GM23338 (cell line): ENCODE measurements at regions not wholly inside any gene's neighbourhood (a gene's known extent, or its start where the extent isn't known, plus 50 kb on each side); places are given as distances from the start of the nearest gene placed in this dataset.

Experiments
- ATAC-seq: fragments of 200-7000 bp; cut with Tn5 transposase; 3 replicates; pipeline ENCODE4 v1.9.1; 2020
- DNase-seq: peaks from one replicate; pipeline ENCODE4 v3.0.0-alpha.2; 2015; ENCODE audit warnings: low spot score
- H2AFZ ChIP-seq: fragments of 200-600 bp; sonication (generic); 2 replicates; pipeline ENCODE4 v1.8.0; 2016; ENCODE audit warnings: antibody characterized with exemption, mild to moderate bottlenecking, moderate library complexity
- H3F3A ChIP-seq: fragments of 200-600 bp; sonication (generic); replicated peaks from 2 replicates; pipeline ENCODE4 v1.8.0; 2017; ENCODE audit warnings: antibody characterized with exemption, mixed run types, low read depth
- H3K27ac ChIP-seq: fragments of 200-600 bp; sonication (generic); 2 replicates; pipeline ENCODE4 v1.6.1; 2016; ENCODE audit warnings: low read depth
- H3K27me3 ChIP-seq: fragments of 200-600 bp; sonication (generic); 2 replicates; pipeline ENCODE4 v1.8.0; 2016; ENCODE audit warnings: mild to moderate bottlenecking, mixed run types, moderate library complexity; ENCODE audit not compliant: insufficient read depth
- H3K36me3 ChIP-seq: fragments of 200-600 bp; sonication (generic); 2 replicates; pipeline ENCODE4 v1.8.0; 2016; ENCODE audit warnings: mild to moderate bottlenecking; ENCODE audit not compliant: insufficient read depth
- H3K4me1 ChIP-seq: fragments of 200-600 bp; sonication (generic); 2 replicates; pipeline ENCODE4 v1.8.0; 2016; ENCODE audit warnings: mild to moderate bottlenecking, moderate library complexity; ENCODE audit not compliant: insufficient read depth
- H3K4me2 ChIP-seq: fragments of 200-600 bp; sonication (generic); 2 replicates; pipeline ENCODE4 v1.7.1; 2017; ENCODE audit warnings: mixed run types
- H3K4me3 ChIP-seq: fragments of 200-600 bp; sonication (generic); 2 replicates; pipeline ENCODE4 v1.6.1; 2016; ENCODE audit warnings: mixed run types
- H3K79me2 ChIP-seq: fragments of 200-600 bp; sonication (generic); replicated peaks from 2 replicates; pipeline ENCODE4 v1.8.0; 2017; ENCODE audit warnings: mild to moderate bottlenecking; ENCODE audit not compliant: insufficient read depth
- H3K9me2 ChIP-seq: fragments of 200-600 bp; sonication (generic); 2 replicates; pipeline ENCODE4 v1.8.0; 2017; ENCODE audit not compliant: insufficient read depth
- H4K20me1 ChIP-seq: fragments of 200-600 bp; sonication (generic); replicated peaks from 2 replicates; pipeline ENCODE4 v1.8.0; 2017; ENCODE audit warnings: mild to moderate bottlenecking; ENCODE audit not compliant: insufficient read depth
- H3K27ac Mint-ChIP-seq: 2 replicates; pipeline ENCODE4 v1.8.0; 2020; ENCODE audit warnings: inconsistent platforms, mild to moderate bottlenecking, moderate library complexity, mixed read lengths
- H3K27me3 Mint-ChIP-seq: 3 replicates; pipeline ENCODE4 v1.8.0; 2022; ENCODE audit warnings: low read depth, mild to moderate bottlenecking, moderate library complexity, mixed read lengths, inconsistent platforms; ENCODE audit not compliant: insufficient read depth, poor library complexity
- H3K36me3 Mint-ChIP-seq: 3 replicates; pipeline ENCODE4 v1.8.0; 2021; ENCODE audit warnings: low read depth, mild to moderate bottlenecking, inconsistent platforms, moderate library complexity, mixed read lengths
- H3K4me1 Mint-ChIP-seq: 3 replicates; pipeline ENCODE4 v1.8.0; 2020; ENCODE audit warnings: mild to moderate bottlenecking, inconsistent platforms, mixed read lengths
- H3K4me3 Mint-ChIP-seq: 3 replicates; pipeline ENCODE4 v1.8.0; 2021; ENCODE audit warnings: moderate library complexity, mild to moderate bottlenecking, inconsistent platforms, mixed read lengths
- H3K9me3 Mint-ChIP-seq: 3 replicates; pipeline ENCODE4 v1.8.0; 2020; ENCODE audit warnings: moderate library complexity, mild to moderate bottlenecking, inconsistent platforms, mixed read lengths
- CREB1 ChIP-seq: fragments of 250-450 bp; sonication (Bioruptor Pico); IDR thresholded peaks from 2 replicates; pipeline ENCODE4 v1.5.0; 2020; ENCODE audit warnings: low read depth, mild to moderate bottlenecking, moderate library complexity
- EZH2 ChIP-seq: fragments of 200-600 bp; sonication (generic); IDR thresholded peaks from one replicate; pipeline ENCODE4 v1.8.0; 2017; ENCODE audit warnings: antibody characterized with exemption, mild to moderate bottlenecking, low read depth; ENCODE audit not compliant: unreplicated experiment
- EZH2phosphoT487 ChIP-seq: fragments of 200-600 bp; sonication (generic); IDR thresholded peaks from one replicate; pipeline ENCODE4 v1.8.1; 2018; ENCODE audit warnings: antibody characterized with exemption; ENCODE audit not compliant: unreplicated experiment
- JUNB ChIP-seq: IDR thresholded peaks from one replicate; pipeline ENCODE4 v1.6.1; 2016; ENCODE audit warnings: antibody characterized with exemption; ENCODE audit not compliant: unreplicated experiment
- NANOG ChIP-seq: IDR thresholded peaks from 2 replicates; pipeline ENCODE4 v1.6.1; 2016; ENCODE audit warnings: antibody characterized with exemption, borderline replicate concordance
- POLR2AphosphoS5 ChIP-seq: IDR thresholded peaks from 2 replicates; pipeline ENCODE4 v1.6.1; 2016; ENCODE audit warnings: antibody characterized with exemption, low read depth
- STAT1 ChIP-seq: IDR thresholded peaks from one replicate; pipeline ENCODE4 v1.6.1; 2016; ENCODE audit warnings: antibody characterized with exemption; ENCODE audit not compliant: unreplicated experiment
- ZNF114 ChIP-seq: fragments of 250-450 bp; sonication (Bioruptor Pico); IDR thresholded peaks from 2 replicates; pipeline ENCODE4 v1.5.0; 2020; ENCODE audit warnings: mild to moderate bottlenecking, moderate library complexity
- ZNF331 ChIP-seq: fragments of 250-450 bp; sonication (Bioruptor Pico); IDR thresholded peaks from 2 replicates; pipeline ENCODE4 v1.5.0; 2020; ENCODE audit warnings: low read depth, mild to moderate bottlenecking, moderate library complexity
- TF ChIP-seq, protein P1 (sequence below): IDR thresholded peaks from one replicate; pipeline ENCODE4 v1.6.1; 2018; ENCODE audit warnings: antibody characterized with exemption; ENCODE audit not compliant: unreplicated experiment
- TF ChIP-seq, protein P2 (sequence below): IDR thresholded peaks from 2 replicates; pipeline ENCODE4 v1.6.1; 2016; ENCODE audit warnings: antibody characterized with exemption
- TF ChIP-seq, protein P3 (sequence below), 2 experiments: fragments of 200-600 bp in 1 of 2; sonication (generic) in 1 of 2; conservative IDR thresholded peaks; 2 replicates each; pipeline versions ENCODE4 v1.5.1 to v1.6.1; 2016 to 2017; ENCODE audit warnings: antibody characterized with exemption in 2 of 2, low read depth in 2 of 2, mild to moderate bottlenecking in 2 of 2, moderate library complexity in 1 of 2
- TF ChIP-seq, protein P4 (sequence below): fragments of 250-450 bp; sonication (Bioruptor Pico); IDR thresholded peaks from 2 replicates; pipeline ENCODE4 v1.5.0; 2020; ENCODE audit warnings: mild to moderate bottlenecking, moderate library complexity

DNA sequence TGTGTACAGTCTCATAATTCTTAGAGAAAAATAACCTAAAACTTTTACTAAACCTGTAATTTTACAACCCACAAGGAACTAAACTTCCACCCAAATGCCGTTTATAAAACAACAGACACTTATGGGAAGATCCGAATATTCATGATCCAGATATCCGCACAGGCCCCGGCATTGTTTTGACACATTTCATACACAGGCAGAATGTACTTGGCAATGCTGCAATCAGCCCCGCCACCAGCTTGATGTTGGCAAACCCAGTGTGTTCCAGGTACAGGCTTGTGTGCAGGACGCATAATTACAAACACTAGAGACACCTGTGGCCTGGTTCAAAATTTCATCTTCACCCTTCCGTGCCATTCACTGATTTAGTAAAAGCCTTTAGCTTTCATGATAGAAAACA lies 393.0 kb upstream of the SALL3 start:
- TF ChIP-seq CREB1 (CRISPR knock-in tag) (no peak), POLR2AphosphoS5 (no peak), ZNF331 (CRISPR knock-in tag) (no peak), STAT1 (no peak), EZH2 (no peak), NANOG (no peak), JUNB (no peak), ZNF114 (no peak), EZH2phosphoT487 (no peak)
- TF ChIP-seq, protein P1, sequence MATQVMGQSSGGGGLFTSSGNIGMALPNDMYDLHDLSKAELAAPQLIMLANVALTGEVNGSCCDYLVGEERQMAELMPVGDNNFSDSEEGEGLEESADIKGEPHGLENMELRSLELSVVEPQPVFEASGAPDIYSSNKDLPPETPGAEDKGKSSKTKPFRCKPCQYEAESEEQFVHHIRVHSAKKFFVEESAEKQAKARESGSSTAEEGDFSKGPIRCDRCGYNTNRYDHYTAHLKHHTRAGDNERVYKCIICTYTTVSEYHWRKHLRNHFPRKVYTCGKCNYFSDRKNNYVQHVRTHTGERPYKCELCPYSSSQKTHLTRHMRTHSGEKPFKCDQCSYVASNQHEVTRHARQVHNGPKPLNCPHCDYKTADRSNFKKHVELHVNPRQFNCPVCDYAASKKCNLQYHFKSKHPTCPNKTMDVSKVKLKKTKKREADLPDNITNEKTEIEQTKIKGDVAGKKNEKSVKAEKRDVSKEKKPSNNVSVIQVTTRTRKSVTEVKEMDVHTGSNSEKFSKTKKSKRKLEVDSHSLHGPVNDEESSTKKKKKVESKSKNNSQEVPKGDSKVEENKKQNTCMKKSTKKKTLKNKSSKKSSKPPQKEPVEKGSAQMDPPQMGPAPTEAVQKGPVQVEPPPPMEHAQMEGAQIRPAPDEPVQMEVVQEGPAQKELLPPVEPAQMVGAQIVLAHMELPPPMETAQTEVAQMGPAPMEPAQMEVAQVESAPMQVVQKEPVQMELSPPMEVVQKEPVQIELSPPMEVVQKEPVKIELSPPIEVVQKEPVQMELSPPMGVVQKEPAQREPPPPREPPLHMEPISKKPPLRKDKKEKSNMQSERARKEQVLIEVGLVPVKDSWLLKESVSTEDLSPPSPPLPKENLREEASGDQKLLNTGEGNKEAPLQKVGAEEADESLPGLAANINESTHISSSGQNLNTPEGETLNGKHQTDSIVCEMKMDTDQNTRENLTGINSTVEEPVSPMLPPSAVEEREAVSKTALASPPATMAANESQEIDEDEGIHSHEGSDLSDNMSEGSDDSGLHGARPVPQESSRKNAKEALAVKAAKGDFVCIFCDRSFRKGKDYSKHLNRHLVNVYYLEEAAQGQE: no peak
- TF ChIP-seq, protein P2, sequence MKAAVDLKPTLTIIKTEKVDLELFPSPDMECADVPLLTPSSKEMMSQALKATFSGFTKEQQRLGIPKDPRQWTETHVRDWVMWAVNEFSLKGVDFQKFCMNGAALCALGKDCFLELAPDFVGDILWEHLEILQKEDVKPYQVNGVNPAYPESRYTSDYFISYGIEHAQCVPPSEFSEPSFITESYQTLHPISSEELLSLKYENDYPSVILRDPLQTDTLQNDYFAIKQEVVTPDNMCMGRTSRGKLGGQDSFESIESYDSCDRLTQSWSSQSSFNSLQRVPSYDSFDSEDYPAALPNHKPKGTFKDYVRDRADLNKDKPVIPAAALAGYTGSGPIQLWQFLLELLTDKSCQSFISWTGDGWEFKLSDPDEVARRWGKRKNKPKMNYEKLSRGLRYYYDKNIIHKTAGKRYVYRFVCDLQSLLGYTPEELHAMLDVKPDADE: no peak
- TF ChIP-seq, protein P3, sequence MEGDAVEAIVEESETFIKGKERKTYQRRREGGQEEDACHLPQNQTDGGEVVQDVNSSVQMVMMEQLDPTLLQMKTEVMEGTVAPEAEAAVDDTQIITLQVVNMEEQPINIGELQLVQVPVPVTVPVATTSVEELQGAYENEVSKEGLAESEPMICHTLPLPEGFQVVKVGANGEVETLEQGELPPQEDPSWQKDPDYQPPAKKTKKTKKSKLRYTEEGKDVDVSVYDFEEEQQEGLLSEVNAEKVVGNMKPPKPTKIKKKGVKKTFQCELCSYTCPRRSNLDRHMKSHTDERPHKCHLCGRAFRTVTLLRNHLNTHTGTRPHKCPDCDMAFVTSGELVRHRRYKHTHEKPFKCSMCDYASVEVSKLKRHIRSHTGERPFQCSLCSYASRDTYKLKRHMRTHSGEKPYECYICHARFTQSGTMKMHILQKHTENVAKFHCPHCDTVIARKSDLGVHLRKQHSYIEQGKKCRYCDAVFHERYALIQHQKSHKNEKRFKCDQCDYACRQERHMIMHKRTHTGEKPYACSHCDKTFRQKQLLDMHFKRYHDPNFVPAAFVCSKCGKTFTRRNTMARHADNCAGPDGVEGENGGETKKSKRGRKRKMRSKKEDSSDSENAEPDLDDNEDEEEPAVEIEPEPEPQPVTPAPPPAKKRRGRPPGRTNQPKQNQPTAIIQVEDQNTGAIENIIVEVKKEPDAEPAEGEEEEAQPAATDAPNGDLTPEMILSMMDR (conservative IDR thresholded peaks at IDR 0.05; ENCODE audit: low read depth in 2 of 2): no peak
- TF ChIP-seq, protein P4, sequence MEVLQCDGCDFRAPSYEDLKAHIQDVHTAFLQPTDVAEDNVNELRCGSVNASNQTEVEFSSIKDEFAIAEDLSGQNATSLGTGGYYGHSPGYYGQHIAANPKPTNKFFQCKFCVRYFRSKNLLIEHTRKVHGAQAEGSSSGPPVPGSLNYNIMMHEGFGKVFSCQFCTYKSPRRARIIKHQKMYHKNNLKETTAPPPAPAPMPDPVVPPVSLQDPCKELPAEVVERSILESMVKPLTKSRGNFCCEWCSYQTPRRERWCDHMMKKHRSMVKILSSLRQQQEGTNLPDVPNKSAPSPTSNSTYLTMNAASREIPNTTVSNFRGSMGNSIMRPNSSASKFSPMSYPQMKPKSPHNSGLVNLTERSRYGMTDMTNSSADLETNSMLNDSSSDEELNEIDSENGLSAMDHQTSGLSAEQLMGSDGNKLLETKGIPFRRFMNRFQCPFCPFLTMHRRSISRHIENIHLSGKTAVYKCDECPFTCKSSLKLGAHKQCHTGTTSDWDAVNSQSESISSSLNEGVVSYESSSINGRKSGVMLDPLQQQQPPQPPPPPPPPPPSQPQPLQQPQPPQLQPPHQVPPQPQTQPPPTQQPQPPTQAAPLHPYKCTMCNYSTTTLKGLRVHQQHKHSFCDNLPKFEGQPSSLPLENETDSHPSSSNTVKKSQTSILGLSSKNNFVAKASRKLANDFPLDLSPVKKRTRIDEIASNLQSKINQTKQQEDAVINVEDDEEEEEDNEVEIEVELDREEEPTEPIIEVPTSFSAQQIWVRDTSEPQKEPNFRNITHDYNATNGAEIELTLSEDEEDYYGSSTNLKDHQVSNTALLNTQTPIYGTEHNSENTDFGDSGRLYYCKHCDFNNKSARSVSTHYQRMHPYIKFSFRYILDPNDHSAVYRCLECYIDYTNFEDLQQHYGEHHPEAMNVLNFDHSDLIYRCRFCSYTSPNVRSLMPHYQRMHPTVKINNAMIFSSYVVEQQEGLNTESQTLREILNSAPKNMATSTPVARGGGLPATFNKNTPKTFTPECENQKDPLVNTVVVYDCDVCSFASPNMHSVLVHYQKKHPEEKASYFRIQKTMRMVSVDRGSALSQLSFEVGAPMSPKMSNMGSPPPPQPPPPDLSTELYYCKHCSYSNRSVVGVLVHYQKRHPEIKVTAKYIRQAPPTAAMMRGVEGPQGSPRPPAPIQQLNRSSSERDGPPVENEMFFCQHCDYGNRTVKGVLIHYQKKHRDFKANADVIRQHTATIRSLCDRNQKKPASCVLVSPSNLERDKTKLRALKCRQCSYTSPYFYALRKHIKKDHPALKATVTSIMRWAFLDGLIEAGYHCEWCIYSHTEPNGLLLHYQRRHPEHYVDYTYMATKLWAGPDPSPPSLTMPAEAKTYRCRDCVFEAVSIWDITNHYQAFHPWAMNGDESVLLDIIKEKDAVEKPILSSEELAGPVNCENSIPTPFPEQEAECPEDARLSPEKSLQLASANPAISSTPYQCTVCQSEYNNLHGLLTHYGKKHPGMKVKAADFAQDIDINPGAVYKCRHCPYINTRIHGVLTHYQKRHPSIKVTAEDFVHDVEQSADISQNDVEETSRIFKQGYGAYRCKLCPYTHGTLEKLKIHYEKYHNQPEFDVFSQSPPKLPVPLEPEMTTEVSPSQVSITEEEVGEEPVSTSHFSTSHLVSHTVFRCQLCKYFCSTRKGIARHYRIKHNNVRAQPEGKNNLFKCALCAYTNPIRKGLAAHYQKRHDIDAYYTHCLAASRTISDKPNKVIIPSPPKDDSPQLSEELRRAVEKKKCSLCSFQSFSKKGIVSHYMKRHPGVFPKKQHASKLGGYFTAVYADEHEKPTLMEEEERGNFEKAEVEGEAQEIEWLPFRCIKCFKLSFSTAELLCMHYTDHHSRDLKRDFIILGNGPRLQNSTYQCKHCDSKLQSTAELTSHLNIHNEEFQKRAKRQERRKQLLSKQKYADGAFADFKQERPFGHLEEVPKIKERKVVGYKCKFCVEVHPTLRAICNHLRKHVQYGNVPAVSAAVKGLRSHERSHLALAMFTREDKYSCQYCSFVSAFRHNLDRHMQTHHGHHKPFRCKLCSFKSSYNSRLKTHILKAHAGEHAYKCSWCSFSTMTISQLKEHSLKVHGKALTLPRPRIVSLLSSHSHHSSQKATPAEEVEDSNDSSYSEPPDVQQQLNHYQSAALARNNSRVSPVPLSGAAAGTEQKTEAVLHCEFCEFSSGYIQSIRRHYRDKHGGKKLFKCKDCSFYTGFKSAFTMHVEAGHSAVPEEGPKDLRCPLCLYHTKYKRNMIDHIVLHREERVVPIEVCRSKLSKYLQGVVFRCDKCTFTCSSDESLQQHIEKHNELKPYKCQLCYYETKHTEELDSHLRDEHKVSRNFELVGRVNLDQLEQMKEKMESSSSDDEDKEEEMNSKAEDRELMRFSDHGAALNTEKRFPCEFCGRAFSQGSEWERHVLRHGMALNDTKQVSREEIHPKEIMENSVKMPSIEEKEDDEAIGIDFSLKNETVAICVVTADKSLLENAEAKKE (CRISPR knock-in tag): no peak
- H3K4me2 ChIP-seq: no peak overlapping the region

More for the DNA sequence above, 393.0 kb upstream of the SALL3 start:
- Histone ChIP-seq H3K4me3 (no peak overlapping the region), H4K20me1 (no peaks in the 10 kb centered on the region), H3K36me3 (peaks cover 4% of the 10 kb centered on the region; the same call in 1 of the 2 replicates), H3K79me2 (no peaks in the 10 kb centered on the region), H3K9me2 (no peaks in the 10 kb centered on the region), H3F3A (no peaks in the 10 kb centered on the region), H3K27ac (no peak overlapping the region), H2AFZ (no peak overlapping the region), H3K4me1 (peaks cover 8% of the 10 kb centered on the region), H3K27me3 (no peaks in the 10 kb centered on the region)
- H3K27me3 Mint-ChIP-seq: peaks cover 2% of the 10 kb centered on the region
- no peaks in the 10 kb centered on the region; the same call in 1 of the 3 replicates for H3K4me1 Mint-ChIP-seq
- DNase-seq (no peak), ATAC-seq (no peak)
- H3K9me3 Mint-ChIP-seq: peaks cover 97% of the 10 kb centered on the region
- H3K27ac Mint-ChIP-seq: no peak overlapping the region
- no peak overlapping the region for H3K4me3 Mint-ChIP-seq
- H3K36me3 Mint-ChIP-seq: peaks cover 27% of the 10 kb centered on the region
